NCI-H774 (cell line): ENCODE measurements at regions not wholly inside any gene's neighbourhood (a gene's known extent, or its start where the extent isn't known, plus 50 kb on each side); places are given as distances from the start of the nearest gene placed in this dataset.
"Not testable (repeated sequence)": the region's sequence is repeated elsewhere in the genome, so short reads cannot be mapped to it uniquely, and the experiment has no call there.

Experiments used
- DNase-seq: peaks from one replicate; lab custom pipeline; 2025; lab: John Stamatoyannopoulos, UW

DNA sequence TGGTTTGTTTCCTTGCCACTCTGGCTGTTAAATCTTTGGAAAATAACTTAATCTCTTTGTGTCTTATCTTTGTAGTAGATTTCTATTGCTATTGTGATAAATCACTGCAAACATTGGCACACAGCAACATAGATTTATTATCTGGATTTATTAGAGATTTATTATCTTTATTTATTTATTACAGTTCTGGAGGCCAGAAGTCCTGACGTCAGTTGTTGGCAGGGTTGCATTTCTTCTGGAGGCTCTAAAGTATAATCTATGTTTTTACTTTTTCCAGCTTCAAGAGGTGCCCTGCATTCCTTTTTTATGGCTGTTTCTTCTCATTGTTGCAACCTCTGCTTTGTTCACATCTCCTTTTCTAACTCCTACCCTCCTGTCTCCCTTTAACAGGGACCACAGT, 542.8 kb downstream of the GRXCR1 start:
- DNase-seq, result no peak

DNA sequence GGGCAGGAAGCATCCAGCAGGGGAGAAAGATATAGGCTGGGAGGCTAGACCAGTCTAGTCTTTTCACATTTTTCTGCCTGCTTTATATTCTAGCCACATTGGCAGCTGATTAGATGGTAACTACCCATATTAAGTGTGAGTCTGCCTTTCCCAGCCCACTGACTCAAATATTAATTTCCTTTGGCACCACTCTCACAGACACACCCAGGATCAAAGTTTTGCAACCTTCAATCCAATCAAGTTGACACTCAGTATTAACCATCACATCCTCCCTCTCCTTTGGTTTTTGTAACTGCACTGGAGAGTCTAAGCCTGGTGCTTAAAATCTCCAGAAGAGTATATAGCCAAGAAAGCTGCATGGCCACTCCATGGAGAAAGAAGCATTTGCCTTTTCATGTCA, 560.4 kb downstream of the GRXCR1 start:
- no peak for DNase-seq

DNA sequence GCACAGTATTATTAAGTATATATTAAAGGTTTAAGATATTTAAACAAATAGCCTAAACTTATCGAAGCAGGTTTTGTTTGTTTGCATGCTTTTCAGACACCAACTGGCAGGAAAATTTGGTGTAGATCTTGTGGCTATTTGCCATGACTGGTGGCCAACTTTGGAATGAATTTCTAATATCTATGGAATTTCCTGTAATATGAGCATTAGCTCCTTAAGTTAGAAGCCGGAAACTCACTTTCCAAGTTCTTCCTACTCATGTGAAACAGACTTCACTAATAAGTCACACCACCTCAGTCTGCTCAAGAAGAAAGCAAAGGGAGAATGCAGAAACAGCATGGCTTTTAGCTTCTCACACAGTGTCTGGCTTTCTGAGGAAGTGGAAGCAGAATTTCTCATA, 563.9 kb downstream of the GRXCR1 start:
- DNase-seq, result no peak

DNA sequence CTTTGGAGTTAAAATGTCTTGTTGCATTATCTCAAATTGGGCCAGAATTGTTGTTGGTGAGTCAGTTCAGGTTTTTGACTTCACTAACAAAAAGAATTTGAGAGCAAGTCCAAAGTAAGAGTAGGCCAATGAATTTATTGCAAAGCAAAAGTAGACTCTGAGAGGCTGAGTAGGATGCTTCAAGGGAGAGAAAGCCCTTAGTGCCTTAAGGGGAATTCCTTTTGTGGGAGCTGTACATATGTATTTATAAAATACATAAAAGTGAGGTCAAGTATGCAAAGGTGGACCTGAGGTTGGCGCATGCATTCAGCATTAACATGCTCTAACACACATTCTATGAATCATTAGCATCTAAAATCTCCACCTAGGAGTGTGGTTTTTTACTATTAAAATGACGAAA, 565.4 kb downstream of the GRXCR1 start:
- no peak for DNase-seq

DNA sequence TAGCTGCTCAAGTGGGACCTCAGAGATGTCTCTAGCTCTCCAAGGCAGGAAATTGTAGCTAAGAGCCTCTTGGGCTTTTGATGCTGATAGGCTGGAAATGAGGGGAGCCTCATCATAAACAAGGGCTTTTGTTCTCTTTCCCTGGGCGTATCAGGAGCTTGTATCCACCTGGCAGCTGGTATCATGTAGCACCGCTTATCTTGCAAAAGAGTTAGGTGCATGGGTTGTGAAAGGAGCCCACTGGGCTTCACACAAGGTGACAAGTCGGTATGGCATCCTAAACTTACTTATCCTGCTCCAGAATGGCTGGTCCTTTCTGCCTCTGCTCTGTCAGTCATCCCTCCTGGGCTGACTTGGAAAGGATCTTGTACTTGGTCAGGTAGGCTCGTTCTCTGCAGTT, 565.8 kb downstream of the GRXCR1 start:
- DNase-seq, result no peak

DNA sequence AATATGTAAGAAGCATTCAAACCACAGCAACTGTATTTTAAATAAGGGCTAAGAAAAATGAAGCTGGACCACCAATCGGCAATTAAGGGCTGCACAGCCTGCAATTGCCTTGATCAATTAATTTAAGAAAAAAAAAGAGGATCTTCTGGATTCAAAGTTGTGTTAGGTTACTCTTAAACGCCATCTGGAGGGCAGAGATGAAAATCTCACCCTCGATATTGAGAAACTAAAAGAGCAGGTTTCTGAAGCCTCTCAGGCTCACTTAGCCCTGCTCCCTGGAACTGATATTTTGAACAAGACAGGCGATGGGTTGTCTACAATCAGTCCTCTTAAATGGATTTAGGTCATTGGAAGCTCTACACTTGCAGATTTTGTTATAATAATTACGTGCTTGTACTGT, 579.4 kb downstream of the GRXCR1 start:
- DNase-seq, result no peak

DNA sequence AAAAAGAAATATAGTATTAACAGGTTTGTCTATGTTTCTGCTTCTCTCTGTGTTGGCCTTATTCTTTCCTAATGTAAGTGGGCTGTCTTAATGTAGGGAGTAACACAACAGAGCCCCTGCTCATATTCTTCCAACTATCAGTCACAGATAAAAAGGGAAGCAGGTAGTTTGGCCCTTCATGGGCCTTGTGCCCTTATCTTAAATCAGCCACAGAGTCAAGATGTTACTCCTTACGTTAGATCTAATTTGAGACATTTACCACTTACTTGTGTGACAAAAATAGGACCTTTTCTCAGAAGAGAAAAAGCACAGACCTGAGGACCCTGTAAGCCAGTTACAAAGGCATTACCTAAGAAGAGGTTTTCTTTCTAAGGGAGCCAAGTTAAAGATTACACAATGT, 589.0 kb downstream of the GRXCR1 start:
- no peak for DNase-seq

DNA sequence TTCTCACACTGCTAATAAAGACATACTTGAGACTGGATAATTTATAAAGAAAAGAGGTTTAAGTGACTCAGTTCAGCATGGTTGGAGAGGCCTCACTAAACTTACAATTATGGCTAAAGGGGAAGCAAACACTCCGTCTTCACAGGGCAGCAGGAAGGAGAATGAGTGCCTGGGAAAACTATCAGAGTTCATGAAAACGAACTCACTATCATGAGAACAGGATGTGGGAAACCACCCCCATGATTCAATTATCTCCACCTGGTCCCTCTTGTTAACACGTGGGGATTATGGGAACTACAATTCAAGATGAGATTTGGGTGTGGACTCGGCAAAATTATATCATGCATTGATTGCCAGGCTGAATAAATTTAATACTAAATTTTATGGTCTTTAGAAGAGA, 592.7 kb downstream of the GRXCR1 start:
- no peak for DNase-seq

DNA sequence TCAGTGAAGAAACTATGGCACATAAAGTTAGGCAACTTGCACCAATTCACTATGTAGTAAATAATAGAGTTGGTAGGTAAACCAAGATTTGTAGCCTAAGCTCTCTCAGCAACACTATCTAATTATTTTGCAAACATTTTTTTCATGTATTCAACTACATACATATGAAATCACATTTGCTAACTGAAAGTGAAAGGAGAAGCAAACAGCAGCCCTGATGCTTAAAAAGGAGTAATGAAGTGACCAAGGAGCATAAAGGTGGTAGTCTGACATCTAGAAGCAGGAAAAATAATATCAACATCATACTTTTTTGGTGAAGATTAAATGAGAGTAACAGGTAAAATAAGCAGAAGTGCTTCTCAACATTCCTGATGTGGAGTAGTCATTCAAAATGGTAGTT, 603.7 kb downstream of the GRXCR1 start:
- no peak for DNase-seq

DNA sequence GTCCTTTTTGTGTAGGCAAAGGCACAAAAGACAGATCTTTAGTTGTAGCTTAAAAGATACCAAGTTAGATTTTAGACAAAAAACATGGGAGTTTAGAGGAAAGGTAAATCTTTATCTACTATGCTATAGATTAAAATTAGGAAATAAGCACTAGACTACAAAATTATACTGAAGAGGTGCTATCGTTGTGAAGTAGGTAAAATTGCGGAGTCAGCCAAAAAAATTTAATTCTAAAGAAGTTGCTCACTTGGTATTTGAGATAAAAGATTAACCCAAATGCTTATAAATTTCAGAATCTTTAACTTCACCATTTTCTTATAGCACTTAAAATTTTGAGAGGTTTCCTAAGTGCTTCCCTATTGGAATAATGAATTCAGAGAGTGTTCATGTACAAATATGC, 604.1 kb downstream of the GRXCR1 start:
- no peak for DNase-seq

DNA sequence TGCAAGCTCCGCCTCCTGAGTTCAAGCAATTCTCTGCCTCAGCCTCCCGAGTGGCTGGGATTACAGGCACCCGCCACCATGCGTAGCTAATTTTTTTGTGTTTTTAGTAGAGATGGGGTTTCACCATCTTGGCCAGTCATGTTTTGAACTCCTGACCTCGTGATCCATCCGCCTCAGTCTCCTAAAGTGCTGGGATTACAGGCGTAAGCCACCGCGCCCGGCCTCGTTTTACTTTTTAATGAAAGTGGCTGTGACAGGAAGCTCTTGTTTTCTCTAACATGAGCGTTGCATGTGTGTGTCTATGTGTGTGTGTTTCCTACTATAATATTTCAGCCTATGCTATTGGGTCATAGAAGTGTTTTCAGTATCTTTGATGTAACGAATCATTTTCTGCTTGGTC, 613.3 kb downstream of the GRXCR1 start:
- DNase-seq, result not testable (repeated sequence)

DNA sequence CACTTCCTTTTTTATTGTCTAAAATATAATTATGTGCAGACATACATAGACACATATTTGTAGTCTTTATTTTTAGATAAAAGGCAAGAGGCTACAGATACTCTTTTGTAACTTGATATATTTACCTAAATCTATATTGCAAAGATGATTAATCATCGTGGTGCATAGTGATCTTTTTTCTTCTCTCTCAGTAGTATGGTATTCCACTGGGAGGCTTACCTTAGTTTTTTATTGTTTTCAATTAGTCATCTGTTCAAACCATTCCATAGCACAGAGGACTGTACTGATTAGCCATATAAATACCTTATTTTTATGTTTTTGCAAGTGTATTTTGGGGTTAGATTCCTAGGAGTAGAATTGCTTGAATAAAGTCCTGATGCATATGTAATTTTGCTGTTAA, 619.7 kb downstream of the GRXCR1 start:
- DNase-seq, result no peak

DNA sequence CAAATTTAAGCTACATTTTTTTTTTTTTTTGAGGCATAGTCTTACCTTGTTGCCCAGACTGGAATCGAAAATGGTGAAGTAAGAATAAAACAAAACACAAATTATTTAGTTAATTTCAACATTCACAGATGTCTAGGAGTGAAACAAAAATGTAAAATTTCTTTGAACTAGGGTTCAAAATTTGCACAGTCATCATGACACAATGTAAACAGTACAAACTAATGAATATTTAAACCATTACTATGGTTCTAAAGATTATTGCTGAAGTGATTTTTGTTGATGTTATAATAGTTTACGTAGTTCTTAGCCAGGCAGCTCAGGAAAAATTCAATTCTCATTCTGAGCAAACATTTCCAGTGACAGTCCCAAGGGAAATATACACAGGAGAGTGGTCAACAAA, 633.1 kb downstream of the GRXCR1 start:
- DNase-seq, result no peak

DNA sequence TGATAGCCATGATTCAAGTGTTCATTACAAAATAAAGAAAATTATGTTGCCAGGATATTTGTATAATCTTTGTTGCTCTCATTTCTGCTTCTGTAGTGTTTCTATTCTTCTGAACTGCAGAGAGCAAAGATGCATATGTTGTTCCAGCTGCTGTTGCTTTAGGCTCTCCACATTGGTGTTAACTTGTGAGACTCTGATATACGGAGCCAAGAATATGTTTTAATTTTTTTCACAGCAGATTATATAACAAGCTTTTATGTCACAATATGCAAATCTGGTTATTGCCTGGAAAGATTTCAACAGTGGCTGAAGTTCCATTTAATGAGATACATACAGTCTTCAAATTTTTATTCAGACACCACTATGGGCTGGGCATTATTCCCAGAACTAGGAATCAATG, 655.0 kb downstream of the GRXCR1 start:
- no peak for DNase-seq

DNA sequence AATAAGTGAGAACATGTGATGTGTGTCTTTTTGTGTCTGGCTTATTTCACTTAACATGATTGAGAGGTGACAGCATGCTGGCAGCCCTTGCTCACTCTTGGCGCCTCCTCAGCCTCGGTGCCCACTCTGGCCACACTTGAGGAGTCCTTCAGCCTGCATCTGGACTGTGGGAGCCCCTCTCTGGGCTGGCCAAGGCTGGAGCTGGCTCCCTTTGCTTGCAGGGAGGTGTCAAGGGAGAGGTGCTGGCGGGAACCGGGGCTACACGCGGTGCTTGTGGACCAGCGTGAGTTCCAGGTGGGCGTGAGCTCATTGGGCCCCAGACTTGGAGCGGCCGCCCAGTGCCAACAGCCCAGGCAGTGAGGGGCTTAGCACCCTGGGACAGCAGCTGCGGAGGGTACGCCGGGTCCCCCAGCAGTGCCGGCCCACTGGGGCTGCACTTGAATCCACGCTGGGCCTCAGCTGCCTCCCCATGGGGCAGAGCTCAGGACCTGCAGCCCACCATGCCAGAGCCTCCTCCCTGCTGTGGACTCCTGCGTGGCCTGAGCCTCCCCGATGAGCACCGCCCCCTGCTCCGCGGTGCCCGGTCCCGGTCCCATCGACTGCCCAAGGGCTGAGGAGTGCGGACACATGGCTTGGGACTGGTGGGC, 658.6 kb downstream of the GRXCR1 start:
- no peak for DNase-seq

DNA sequence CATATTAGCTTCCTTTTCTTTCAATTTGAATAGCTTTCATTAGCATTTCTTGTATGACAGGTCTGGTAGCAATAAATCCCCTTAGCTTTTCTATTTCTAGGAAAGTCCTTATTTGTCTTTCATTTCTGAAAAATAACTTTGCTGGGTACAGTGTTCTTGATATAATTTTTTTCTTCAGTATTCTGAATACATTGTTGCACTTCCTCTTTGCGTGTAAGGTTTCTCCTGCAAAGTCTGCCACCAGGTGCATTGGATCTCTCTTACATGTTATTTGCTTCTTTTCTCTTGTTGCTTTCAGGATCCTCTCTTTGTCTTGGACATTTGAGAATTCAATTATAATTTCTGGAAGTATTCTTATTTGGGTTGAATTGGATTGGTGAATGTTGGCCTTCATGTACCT, 663.7 kb downstream of the GRXCR1 start:
- DNase-seq, result no peak

DNA sequence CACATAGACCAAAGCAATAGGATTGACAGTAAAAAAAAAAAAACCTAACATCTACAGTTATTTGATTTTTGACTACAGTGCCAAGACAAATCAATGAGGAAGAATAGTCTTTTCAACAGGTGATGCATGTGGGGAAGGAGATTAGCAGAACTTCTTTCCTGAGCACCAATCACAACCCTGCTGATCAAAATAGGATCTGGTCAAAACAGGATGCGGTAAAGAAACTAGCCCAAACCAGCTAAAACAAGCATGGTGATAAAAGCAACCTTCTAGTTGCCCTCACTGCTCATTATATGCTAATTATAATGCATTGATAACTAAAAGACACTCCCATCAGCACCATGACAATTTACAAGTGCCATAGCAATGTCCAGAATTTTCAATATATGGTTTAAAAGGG, 667.5 kb downstream of the GRXCR1 start:
- DNase-seq, result no peak

DNA sequence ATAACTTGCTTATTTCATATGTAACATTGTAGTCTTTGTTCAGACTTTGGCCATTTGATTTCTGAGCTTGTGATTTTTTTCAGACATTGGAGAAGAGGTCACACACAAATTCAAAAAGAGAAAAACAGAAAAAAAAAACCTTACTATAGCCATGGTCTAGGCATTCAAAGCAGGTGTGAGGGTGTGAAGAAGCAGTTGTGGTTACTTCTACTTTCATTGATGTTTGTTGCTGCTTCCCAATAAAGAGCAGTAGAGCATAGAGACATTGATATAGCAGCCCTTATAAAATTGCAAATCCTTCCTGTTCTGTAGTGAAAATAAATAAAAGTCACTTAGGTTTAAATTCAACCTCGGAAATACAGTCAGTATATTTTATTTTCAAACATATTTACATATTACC, 671.6 kb downstream of the GRXCR1 start:
- no peak for DNase-seq

DNA sequence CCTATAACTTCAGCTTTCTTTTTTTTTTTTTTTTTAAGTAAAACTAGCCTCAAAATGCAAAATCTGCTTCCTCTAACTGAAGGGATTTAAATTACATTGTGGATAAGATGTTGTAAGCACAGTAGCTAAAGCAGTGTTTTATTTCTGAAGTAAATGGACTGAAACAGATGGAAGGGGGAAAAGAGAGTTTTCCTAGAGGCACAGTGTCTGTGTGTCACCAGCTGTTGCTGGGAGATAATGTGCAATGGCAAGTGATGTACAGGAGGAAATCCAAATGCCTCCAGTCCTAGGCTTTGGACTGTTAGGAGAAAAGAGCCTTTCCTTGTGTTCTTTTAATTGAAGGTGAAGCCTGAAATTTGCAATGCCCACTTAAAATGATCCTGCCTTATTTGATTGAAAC, 672.1 kb downstream of the GRXCR1 start:
- no peak for DNase-seq

DNA sequence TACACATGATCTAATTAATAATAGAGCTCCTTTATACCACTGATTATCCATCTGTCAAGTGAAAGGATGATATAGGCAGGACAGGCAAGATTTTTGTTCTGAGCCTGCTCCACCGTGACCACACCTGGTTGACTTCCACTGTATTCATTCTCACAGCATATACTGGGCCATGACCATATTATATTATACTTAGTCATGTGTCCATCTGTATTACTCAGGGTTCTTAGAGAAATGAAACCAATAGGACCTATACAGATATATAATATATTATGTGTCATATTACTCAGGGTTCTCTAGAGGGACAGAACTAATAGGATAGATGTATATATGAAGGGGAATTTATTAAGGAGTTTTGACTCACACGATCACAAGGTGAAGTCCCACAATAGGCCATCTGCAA, 675.1 kb downstream of the GRXCR1 start:
- no peak for DNase-seq

DNA sequence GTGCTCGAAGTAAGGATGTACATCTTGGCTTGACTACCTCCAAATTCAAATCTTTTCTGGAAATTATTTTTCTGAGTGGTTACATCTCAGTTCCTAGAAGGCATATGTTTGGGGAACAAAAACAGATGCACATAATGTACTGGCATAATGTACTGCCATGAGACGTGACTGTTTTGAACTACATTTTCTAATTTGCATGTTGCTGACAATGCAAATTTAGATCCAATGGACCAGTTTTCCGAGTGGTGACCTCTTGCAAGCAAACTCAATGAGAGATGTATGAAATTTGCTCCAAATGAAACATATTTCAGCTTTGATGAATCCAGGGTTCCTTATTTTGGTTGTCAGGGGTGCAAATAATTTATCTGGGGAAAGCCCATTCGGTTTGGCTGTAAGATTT, 694.3 kb downstream of the GRXCR1 start:
- no peak for DNase-seq

DNA sequence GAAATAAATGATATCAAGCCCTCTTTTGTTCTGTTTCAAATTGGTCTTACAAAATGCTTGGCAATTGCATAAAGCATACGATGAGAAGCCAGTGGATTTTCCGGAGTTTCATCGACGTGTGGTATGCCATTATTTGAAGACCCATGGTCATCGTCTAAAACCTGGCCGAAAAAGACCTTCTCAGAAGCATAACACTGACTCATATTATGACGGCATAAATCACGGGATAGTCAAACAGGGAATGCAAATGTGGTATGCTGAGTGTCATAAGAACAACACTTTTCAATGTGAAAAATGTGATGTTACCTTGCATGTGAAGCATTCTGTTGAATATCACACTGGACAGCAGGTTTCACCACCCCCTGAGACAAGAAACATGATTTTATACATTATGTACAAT, 695.2 kb downstream of the GRXCR1 start:
- no peak for DNase-seq

DNA sequence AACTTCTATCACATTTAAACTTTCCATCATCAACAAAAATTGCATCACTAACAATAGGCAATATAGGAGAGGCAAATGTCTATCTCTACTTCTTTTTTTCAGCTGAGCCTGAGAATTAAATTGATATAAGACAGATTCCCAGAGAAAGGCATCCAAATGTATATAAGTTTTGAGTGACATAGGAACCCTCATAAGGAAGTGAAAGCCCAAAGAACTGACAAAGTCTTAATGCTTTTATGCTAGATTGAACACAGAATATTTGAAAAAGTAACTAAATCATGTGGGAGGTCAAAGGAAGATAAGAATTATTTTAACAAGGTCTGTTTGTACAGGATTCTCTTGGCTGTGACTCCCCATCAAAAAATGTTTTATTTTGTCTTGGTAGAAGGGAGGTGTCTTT, 714.9 kb downstream of the GRXCR1 start:
- no peak for DNase-seq

DNA sequence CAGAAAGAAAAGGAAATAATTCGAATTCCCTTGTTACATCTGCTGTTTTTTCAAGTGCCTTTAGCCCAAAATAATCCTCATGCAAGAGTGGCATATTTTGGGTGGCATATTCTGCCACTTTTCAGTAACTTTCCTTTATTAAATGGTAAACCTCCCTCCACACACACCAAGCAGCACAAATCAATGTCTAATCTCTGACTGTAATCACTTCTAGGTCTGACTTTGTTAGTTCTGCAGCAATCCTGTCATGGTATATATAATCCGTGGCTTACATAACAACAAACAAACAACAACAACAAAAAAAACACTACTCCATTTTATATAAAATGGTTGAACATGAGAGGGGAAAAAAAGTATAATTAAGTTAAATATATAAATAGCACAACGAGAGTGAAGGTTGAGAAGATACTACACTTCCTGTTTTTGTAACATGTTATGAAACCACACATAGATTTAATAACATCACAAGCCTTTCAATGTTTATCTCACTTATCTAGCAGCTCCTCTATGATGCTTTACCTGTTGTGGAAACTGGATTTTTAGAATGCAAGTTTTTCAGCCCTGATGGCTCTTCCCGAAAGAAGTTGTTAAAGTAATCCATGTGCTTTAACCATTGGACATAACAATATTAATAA, 715.4 kb downstream of the GRXCR1 start:
- no peak for DNase-seq
